ENCODE measurements at regions not wholly inside any gene's neighbourhood (a gene's known extent, or its start where the extent isn't known, plus 50 kb on each side); places are given as distances from the start of the nearest gene placed in this dataset.
"Not testable (repeated sequence)": the region's sequence is repeated elsewhere in the genome, so short reads cannot be mapped to it uniquely, and the experiment has no call there.

- TF ChIP-seq EZH2 (IDR thresholded peaks at IDR 0.05; ENCODE audit: borderline replicate concordance) (no peak), CTCF (IDR thresholded peaks at IDR 0.05; ENCODE audit: poor library complexity) (no peak), EZH2phosphoT487 (IDR thresholded peaks at IDR 0.05; ENCODE audit: low read depth, severe bottlenecking, unreplicated experiment) (no peak)
- no peaks in the 10 kb centered on the region for H3K36me3 ChIP-seq (replicated peaks; ENCODE audit: insufficient read depth, low read depth)
- no peaks in the 10 kb centered on the region for H3K27me3 ChIP-seq
- H3K4me2 ChIP-seq = no peak overlapping the region
- H3K9me3 ChIP-seq (ENCODE audit: low read depth) = no peaks in the 10 kb centered on the region
- no peak overlapping the region for H2AFZ ChIP-seq
- no peaks in the 10 kb centered on the region for H3K9me2 ChIP-seq (replicated peaks; ENCODE audit: insufficient read depth)
- WGBS (ENCODE audit: low lambda C conversion rate, missing lambda C conversion rate) = 82% methylated on average over 2 of the region's 2 CpGs
- H3K27ac ChIP-seq = no peak overlapping the region
- H3K4me3 ChIP-seq = no peak overlapping the region
- no peaks in the 10 kb centered on the region for H3K4me1 ChIP-seq (ENCODE audit: insufficient read depth)
- no peaks in the 10 kb centered on the region for H4K20me1 ChIP-seq (ENCODE audit: insufficient read depth, poor library complexity, severe bottlenecking)
- no peaks in the 10 kb centered on the region for H3K79me2 ChIP-seq
- no peak for DNase-seq (ENCODE audit: low spot score)
These were observed 258.6 kb upstream of the CTNND2 start for GRCh38 chr5:12162863-12163262.

GRCh38 chr5:12147513-12147912 lies 243.3 kb upstream of the CTNND2 start:
- H3K27me3 ChIP-seq = no peaks in the 10 kb centered on the region
- no peaks in the 10 kb centered on the region for H3K9me2 ChIP-seq (replicated peaks; ENCODE audit: insufficient read depth)
- no peak for DNase-seq (ENCODE audit: low spot score)
- H3K4me2 ChIP-seq = no peak overlapping the region
- peaks cover 3% of the 10 kb centered on the region for H3K9me3 ChIP-seq (ENCODE audit: low read depth)
- H2AFZ ChIP-seq = no peak overlapping the region
- H3K4me3 ChIP-seq = no peak overlapping the region
- no peak overlapping the region for H3K27ac ChIP-seq
- no peaks in the 10 kb centered on the region for H4K20me1 ChIP-seq (ENCODE audit: insufficient read depth, poor library complexity, severe bottlenecking)
- TF ChIP-seq CTCF (IDR thresholded peaks at IDR 0.05; ENCODE audit: poor library complexity) = no peak
- no peak for TF ChIP-seq EZH2phosphoT487 (IDR thresholded peaks at IDR 0.05; ENCODE audit: low read depth, severe bottlenecking, unreplicated experiment)
- H3K79me2 ChIP-seq = no peaks in the 10 kb centered on the region
- no peaks in the 10 kb centered on the region for H3K36me3 ChIP-seq (replicated peaks; ENCODE audit: insufficient read depth, low read depth)
- H3K4me1 ChIP-seq (ENCODE audit: insufficient read depth) = no peaks in the 10 kb centered on the region

GRCh38 chr5:12141496-12141895 lies 237.2 kb upstream of the CTNND2 start:
- Histone ChIP-seq H3K9me3 (ENCODE audit: low read depth) (no peaks in the 10 kb centered on the region), H3K36me3 (replicated peaks; ENCODE audit: insufficient read depth, low read depth) (no peaks in the 10 kb centered on the region), H3K9me2 (replicated peaks; ENCODE audit: insufficient read depth) (no peaks in the 10 kb centered on the region), H3K4me3 (no peak overlapping the region), H3K4me1 (ENCODE audit: insufficient read depth) (no peaks in the 10 kb centered on the region), H4K20me1 (ENCODE audit: insufficient read depth, poor library complexity, severe bottlenecking) (no peaks in the 10 kb centered on the region), H3K27me3 (no peaks in the 10 kb centered on the region), H3K79me2 (no peaks in the 10 kb centered on the region), H2AFZ (no peak overlapping the region), H3K27ac (no peak overlapping the region), H3K4me2 (no peak overlapping the region)
- DNase-seq (ENCODE audit: low spot score) = no peak
- 91% methylated on average over 2 of the region's 2 CpGs for WGBS (ENCODE audit: low lambda C conversion rate, missing lambda C conversion rate)
- TF ChIP-seq EZH2phosphoT487 (IDR thresholded peaks at IDR 0.05; ENCODE audit: low read depth, severe bottlenecking, unreplicated experiment) (no peak), CTCF (IDR thresholded peaks at IDR 0.05; ENCODE audit: poor library complexity) (no peak), EZH2 (IDR thresholded peaks at IDR 0.05; ENCODE audit: borderline replicate concordance) (no peak)

- H3K9me3 ChIP-seq (ENCODE audit: low read depth) = no peaks in the 10 kb centered on the region
- no peaks in the 10 kb centered on the region for H3K9me2 ChIP-seq (replicated peaks; ENCODE audit: insufficient read depth)
- H3K4me3 ChIP-seq = no peak overlapping the region
- H2AFZ ChIP-seq = no peak overlapping the region
- H3K4me1 ChIP-seq (ENCODE audit: insufficient read depth) = no peaks in the 10 kb centered on the region
- TF ChIP-seq EZH2phosphoT487 (IDR thresholded peaks at IDR 0.05; ENCODE audit: low read depth, severe bottlenecking, unreplicated experiment) (no peak), CTCF (IDR thresholded peaks at IDR 0.05; ENCODE audit: poor library complexity) (no peak), EZH2 (IDR thresholded peaks at IDR 0.05; ENCODE audit: borderline replicate concordance) (no peak)
- H3K79me2 ChIP-seq = no peaks in the 10 kb centered on the region
- DNase-seq (ENCODE audit: low spot score) = no peak
- no peak overlapping the region for H3K4me2 ChIP-seq
- no peaks in the 10 kb centered on the region for H4K20me1 ChIP-seq (ENCODE audit: insufficient read depth, poor library complexity, severe bottlenecking)
- 40% methylated on average over 1 of the region's 1 CpG for WGBS (ENCODE audit: low lambda C conversion rate, missing lambda C conversion rate)
- H3K27ac ChIP-seq = no peak overlapping the region
- no peaks in the 10 kb centered on the region for H3K27me3 ChIP-seq
- H3K36me3 ChIP-seq (replicated peaks; ENCODE audit: insufficient read depth, low read depth) = no peaks in the 10 kb centered on the region
These were observed 229.3 kb upstream of the CTNND2 start for GRCh38 chr5:12133520-12133919.

- WGBS (ENCODE audit: low lambda C conversion rate, missing lambda C conversion rate) = 92% methylated on average over 2 of the region's 2 CpGs
- not testable (repeated sequence) for H3K79me2 ChIP-seq
These were observed 226.8 kb upstream of the CTNND2 start for GRCh38 chr5:12131020-12131419.

More at GRCh38 chr5:12131020-12131419, 226.8 kb upstream of the CTNND2 start:
- H3K4me2 ChIP-seq; H3K4me1 ChIP-seq (ENCODE audit: insufficient read depth); H3K4me3 ChIP-seq; H2AFZ ChIP-seq; H3K9me3 ChIP-seq (ENCODE audit: low read depth); H4K20me1 ChIP-seq (ENCODE audit: insufficient read depth, poor library complexity, severe bottlenecking); H3K27me3 ChIP-seq; DNase-seq (ENCODE audit: low spot score); H3K36me3 ChIP-seq (replicated peaks; ENCODE audit: insufficient read depth, low read depth); H3K27ac ChIP-seq; H3K9me2 ChIP-seq (replicated peaks; ENCODE audit: insufficient read depth): not testable (repeated sequence)

Data from hepatocyte (in vitro differentiated cells).